Inferior parietal cortex (tissue), 1 donor: ENCODE measurements at regions not wholly inside any gene's neighbourhood (a gene's known extent, or its start where the extent isn't known, plus 50 kb on each side); places are given as distances from the start of the nearest gene placed in this dataset.

ENCODE experiments used
- DNase-seq: peaks from one replicate; pipeline ENCODE4 v3.0.0-alpha.2; 2016; ENCODE audit errors: extremely low spot score

DNA sequence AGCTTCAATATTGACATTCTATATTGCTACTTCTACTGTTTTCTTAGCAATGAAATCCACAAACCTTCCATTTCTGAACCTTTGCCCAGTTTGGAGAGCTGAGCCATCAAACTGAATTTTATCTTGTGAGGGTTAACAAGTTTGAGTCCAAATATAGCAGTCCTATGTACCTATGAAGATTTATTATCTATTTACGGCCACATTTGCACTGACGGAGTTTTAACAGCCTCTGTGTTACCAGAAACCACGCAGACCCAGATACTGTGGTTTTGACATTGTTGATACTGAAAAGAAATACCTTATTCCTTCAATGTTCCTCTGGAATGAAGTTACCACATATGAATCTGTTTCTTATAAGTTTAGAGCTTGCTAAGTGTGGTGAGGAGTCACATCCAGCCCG is 172.6 kb downstream of the FGFR2 start:
- no peak for DNase-seq

DNA sequence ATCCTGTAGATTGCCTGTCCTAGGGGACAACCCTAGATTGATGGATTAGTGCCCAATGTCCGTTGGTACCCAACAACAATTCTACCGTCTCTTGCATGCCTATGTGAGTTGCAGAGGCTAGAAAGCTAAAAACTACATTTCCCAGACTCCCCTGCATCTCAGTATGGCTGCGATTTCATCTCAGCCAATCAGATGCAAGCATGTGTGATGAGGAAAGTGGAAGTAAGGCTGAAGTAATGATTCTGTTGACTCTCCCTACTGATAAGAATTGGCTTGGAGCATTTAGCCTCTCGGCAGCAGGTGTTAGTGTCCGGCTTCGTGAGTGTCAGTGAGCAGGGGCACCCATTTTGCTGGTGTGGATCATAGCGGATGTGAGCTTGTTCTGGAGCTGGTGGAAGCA is 171.9 kb downstream of the FGFR2 start:
- DNase-seq, result no peak
